Activated naive CD4-positive, alpha-beta T cell treated with anti-CD3 and anti-CD28 coated beads for 36 hours (primary cell): ENCODE measurements at regions not wholly inside any gene's neighbourhood (a gene's known extent, or its start where the extent isn't known, plus 50 kb on each side); places are given as distances from the start of the nearest gene placed in this dataset.

Experiments used
- CTCF ChIA-PET: fragments of 350-600 bp; sonication (Branson Sonifier 250); formaldehyde crosslinking; loops from one replicate; lab custom pipeline; 2021; ENCODE audit warnings: antibody characterized with exemption; lab: Charles Lee
- DNase-seq: peaks from one replicate; pipeline ENCODE4 v3.0.0-alpha.2; 2020
- H3K27ac Mint-ChIP-seq: one replicate; pipeline ENCODE4 v1.8.0; 2021; ENCODE audit warnings: mild to moderate bottlenecking, mixed read lengths
- H3K27me3 Mint-ChIP-seq: one replicate; pipeline ENCODE4 v1.8.0; 2021; ENCODE audit warnings: low read depth, mixed read lengths
- H3K36me3 Mint-ChIP-seq: one replicate; pipeline ENCODE4 v1.8.0; 2021; ENCODE audit warnings: low read depth, mixed read lengths
- H3K4me1 Mint-ChIP-seq: one replicate; pipeline ENCODE4 v1.8.0; 2021; ENCODE audit warnings: low read depth, mixed read lengths
- H3K4me3 Mint-ChIP-seq: one replicate; pipeline ENCODE4 v1.8.0; 2021; ENCODE audit warnings: mild to moderate bottlenecking, moderate library complexity, mixed read lengths
- H3K9me3 Mint-ChIP-seq: one replicate; pipeline ENCODE4 v1.8.0; 2021; ENCODE audit warnings: mixed read lengths
- intact Hi-C: fragments of 100-400 bp; cut with micrococcal nuclease; formaldehyde crosslinking; loops from one replicate; pipeline ENCODE4 v1.15.1; 2023

DNA sequence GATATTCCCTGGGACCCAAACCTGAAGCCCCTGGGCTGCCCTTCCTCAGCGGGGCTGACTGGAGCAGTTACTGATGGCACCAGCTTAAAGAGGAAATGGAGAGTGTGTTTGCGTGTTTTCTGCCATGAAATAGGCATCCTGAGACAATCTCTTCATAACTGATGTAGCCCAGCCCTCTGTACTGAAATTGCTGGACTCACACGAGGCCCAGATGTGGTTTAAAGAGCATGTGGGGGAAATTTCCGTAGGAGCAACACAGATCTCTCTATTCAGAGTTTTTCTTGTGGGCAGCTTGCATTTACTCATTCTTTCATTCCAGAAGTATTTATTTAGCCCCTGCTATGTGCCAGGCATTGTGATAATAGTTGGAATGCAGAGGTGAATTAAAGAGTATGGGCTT is 782.1 kb upstream of the TBX3 start:
- no peak for DNase-seq
- H3K4me3 Mint-ChIP-seq: no peak overlapping the region
- H3K27me3 Mint-ChIP-seq: no peaks in the 10 kb centered on the region
- no peaks in the 10 kb centered on the region for H3K36me3 Mint-ChIP-seq
- CTCF ChIA-PET: no interaction called here
- no peak overlapping the region for H3K27ac Mint-ChIP-seq
- intact Hi-C loops: no loop called here
- peaks cover 4% of the 10 kb centered on the region for H3K9me3 Mint-ChIP-seq
- no peaks in the 10 kb centered on the region for H3K4me1 Mint-ChIP-seq

DNA sequence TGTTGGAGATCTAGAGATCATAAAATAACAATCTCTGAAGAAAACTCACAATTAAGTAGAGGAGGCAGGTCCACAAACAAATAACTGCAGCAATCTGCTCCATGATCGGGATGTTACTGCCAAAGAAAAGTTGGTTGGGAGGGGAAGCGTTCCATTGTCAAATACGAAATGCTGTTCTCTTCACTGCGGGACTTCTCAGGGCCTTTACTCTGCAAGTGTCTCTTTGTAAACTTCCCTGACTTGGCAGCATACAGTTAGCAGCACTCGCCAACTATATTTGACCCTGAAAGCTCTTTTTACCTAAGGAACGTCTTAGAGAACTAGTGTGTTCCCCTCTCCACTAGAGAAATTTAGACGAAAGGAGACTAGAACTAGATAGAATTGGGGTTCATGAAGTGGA is 780.7 kb upstream of the TBX3 start:
- DNase-seq: no peak
- peaks cover 4% of the 10 kb centered on the region for H3K9me3 Mint-ChIP-seq
- intact Hi-C loops: no loop called here
- H3K27me3 Mint-ChIP-seq: no peaks in the 10 kb centered on the region
- H3K36me3 Mint-ChIP-seq: no peaks in the 10 kb centered on the region
- CTCF ChIA-PET: interaction anchor here (0.6 kb wide), 1 partner anchor 515 kb away, joined by 3 read pairs; no protein-coding TSS in a partner anchor
- no peaks in the 10 kb centered on the region for H3K4me1 Mint-ChIP-seq
- H3K27ac Mint-ChIP-seq: no peak overlapping the region
- H3K4me3 Mint-ChIP-seq: no peak overlapping the region

DNA sequence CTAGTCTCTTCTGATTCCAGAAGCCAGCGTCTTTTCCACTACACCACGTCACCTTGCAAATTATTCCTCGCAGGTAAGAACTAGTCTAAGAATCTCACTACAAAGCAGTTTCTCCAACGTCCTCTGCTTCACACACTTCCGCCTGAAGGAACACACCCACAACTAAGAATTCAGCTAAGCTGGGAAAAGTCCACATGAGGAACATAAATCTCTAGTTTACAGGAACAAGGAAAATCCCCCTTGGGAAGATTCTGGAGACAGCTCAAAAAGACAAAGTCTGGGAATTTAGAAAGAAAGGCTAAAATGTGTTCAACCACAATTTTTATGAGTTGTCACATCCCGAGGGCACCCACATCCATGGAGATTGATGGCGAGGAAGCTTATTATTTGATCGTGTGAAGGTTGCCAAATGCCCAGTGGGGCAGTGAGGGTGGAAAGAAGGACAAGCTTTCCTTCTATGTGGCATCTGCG is 780.2 kb upstream of the TBX3 start:
- intact Hi-C loops: no loop called here
- Mint-ChIP-seq H3K27ac (no peak overlapping the region), H3K36me3 (no peaks in the 10 kb centered on the region), H3K4me3 (no peak overlapping the region), H3K27me3 (no peaks in the 10 kb centered on the region), H3K4me1 (no peaks in the 10 kb centered on the region), H3K9me3 (peaks cover 4% of the 10 kb centered on the region)
- CTCF ChIA-PET: interaction anchor here (0.6 kb wide), 1 partner anchor 514 kb away, joined by 3 read pairs; no protein-coding TSS in a partner anchor
- no peak for DNase-seq

DNA sequence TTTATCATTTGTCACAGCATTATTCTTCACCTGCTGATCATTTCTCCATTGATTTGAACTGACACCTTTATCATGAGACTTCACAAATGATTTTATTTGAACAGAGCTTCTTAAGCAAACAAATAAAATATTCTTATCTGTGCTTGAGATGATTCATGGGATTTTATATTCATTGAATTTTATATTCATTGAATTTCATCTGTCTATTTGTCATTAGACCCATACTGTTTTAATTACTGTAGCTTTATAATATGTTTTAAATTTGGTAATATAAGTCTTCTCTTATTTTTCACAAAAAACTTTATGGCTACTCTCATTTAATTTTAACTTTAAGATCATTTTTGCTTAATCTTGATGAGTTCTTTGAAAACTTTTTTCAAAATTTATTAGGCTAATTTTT is 777.4 kb upstream of the TBX3 start:
- no peak overlapping the region for H3K27ac Mint-ChIP-seq
- no peaks in the 10 kb centered on the region for H3K36me3 Mint-ChIP-seq
- H3K9me3 Mint-ChIP-seq: peaks cover 7% of the 10 kb centered on the region
- no peaks in the 10 kb centered on the region for H3K27me3 Mint-ChIP-seq
- no peak overlapping the region for H3K4me3 Mint-ChIP-seq
- H3K4me1 Mint-ChIP-seq: no peaks in the 10 kb centered on the region
- DNase-seq: no peak
- intact Hi-C loops: no loop called here
- CTCF ChIA-PET: no interaction called here

DNA sequence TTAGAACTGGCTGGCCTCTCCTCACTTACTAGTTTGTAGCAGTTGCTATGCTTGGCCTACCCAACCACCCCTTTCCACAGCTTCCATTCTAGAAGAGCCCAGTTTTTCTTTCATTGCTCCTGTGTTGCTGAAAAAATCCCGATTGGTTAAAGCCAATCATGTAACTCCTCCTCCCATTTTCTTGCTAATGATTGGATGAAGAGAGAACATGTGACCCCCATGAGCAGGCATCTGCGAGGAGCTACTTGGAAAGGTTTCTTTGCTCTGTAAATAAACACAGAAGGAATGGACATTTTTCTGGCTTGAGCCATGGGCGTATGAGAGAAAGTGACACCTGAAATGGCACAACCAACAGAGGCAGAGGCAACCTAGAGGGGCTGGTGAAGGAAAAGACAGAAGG is 773.8 kb upstream of the TBX3 start:
- no peak for DNase-seq
- no peaks in the 10 kb centered on the region for H3K36me3 Mint-ChIP-seq
- H3K4me1 Mint-ChIP-seq: no peaks in the 10 kb centered on the region
- CTCF ChIA-PET: no interaction called here
- H3K4me3 Mint-ChIP-seq: no peak overlapping the region
- H3K27me3 Mint-ChIP-seq: peaks cover 7% of the 10 kb centered on the region
- H3K9me3 Mint-ChIP-seq: peaks cover 7% of the 10 kb centered on the region
- no peak overlapping the region for H3K27ac Mint-ChIP-seq
- intact Hi-C loops: no loop called here

DNA sequence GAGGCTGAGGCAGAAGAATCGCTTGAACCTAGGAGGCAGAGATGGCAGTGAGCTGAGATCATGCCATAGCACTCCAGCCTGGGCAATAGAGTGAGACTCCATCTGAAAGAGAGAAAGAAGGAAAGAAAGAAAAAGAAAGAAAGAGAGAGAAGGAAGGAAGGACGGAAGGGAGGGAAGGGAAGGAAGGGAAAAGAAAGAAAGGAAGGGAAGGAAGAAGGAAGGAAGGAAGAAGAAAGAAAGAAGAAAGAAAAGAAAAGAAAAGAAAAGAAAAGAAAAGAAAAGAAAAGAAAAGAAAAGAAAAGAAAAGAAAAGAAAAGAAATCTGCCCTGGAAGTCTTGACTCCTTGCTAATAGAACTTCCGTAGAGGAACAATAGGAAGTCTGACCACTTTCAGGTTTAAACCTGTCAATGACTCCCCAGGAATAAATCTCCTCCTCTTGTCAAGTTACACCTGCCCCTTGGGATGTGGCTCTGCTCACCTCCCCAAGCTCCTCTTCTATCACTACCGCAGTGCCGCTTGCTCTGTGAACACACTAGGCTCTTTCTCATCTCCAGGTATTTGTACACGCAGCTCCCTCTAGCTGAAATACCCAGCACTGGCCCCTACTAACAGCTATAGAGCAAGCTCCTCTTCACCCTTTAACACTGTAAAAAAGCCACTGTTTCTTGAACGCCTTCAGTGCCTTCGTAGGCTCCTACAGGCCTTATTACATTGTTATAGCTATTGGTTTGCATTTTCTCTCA is 773.1 kb upstream of the TBX3 start:
- CTCF ChIA-PET: interaction anchor here (0.6 to 0.7 kb wide), 2 partner anchors 203 to 484 kb away, joined by 3 to 4 read pairs; no protein-coding TSS in a partner anchor
- Mint-ChIP-seq H3K36me3 (no peaks in the 10 kb centered on the region), H3K4me3 (no peak overlapping the region), H3K27ac (no peak overlapping the region), H3K4me1 (peaks cover 4% of the 10 kb centered on the region), H3K27me3 (peaks cover 14% of the 10 kb centered on the region), H3K9me3 (peaks cover 7% of the 10 kb centered on the region)
- intact Hi-C loops: no loop called here
- DNase-seq: no peak

DNA sequence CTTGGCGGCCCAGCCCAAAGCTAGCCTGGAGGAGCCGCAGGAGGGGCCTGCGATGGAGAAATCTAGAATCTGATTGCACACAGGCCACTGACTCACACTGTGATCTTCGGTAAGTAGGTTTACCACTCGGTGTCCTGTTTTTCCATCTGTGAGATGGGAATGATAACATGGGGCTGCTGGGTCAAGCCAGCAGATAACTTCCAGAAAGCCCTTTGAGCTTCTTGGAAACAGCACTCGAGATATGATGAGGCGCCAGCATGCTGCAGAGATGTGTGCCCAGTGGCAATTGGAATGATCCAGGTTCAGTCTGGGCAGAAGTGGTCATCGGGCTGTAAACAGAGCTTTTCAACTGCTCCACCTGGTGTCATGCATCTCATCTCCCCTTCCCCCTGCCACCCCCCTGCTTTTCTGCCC is 771.3 kb upstream of the TBX3 start:
- CTCF ChIA-PET: interaction anchor here (0.7 kb wide), 1 partner anchor 123 kb away, joined by 4 read pairs; no protein-coding TSS in a partner anchor
- Mint-ChIP-seq H3K4me1 (peaks cover 8% of the 10 kb centered on the region), H3K9me3 (peaks cover 4% of the 10 kb centered on the region), H3K4me3 (no peak overlapping the region), H3K27ac (no peak overlapping the region), H3K27me3 (peaks cover 23% of the 10 kb centered on the region), H3K36me3 (no peaks in the 10 kb centered on the region)
- no peak for DNase-seq
- intact Hi-C loops: no loop called here

DNA sequence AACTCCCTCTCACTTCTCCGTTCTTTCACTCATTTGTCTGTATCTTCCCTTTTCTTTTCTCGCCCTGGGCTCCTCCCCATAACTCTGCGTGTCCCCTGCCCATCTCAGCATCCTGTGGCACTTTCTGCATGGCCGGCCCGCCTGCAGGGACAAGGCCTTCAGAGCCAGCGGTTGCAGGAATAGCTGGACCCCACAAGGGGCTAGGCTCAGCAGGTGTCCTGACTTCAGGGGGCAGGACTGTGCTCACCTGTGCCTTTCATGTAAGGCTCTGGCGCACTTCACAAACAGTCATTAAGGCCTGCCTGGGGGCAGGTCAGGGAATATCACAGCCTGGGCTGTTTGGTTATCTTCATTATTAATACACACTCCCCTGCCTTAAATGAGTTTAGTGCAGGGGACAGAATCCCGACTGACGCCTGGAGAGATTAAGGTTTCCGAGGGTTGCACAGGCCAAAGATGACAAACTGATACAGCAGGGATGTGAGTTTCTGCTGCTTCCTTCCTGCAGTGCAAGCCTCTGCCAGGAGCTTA is 768.8 kb upstream of the TBX3 start:
- Mint-ChIP-seq H3K27me3 (peaks cover 29% of the 10 kb centered on the region), H3K36me3 (no peaks in the 10 kb centered on the region), H3K9me3 (peaks cover 4% of the 10 kb centered on the region), H3K4me3 (no peak overlapping the region), H3K4me1 (peaks cover 8% of the 10 kb centered on the region), H3K27ac (no peak overlapping the region)
- intact Hi-C loops: no loop called here
- DNase-seq: no peak
- CTCF ChIA-PET: no interaction called here

DNA sequence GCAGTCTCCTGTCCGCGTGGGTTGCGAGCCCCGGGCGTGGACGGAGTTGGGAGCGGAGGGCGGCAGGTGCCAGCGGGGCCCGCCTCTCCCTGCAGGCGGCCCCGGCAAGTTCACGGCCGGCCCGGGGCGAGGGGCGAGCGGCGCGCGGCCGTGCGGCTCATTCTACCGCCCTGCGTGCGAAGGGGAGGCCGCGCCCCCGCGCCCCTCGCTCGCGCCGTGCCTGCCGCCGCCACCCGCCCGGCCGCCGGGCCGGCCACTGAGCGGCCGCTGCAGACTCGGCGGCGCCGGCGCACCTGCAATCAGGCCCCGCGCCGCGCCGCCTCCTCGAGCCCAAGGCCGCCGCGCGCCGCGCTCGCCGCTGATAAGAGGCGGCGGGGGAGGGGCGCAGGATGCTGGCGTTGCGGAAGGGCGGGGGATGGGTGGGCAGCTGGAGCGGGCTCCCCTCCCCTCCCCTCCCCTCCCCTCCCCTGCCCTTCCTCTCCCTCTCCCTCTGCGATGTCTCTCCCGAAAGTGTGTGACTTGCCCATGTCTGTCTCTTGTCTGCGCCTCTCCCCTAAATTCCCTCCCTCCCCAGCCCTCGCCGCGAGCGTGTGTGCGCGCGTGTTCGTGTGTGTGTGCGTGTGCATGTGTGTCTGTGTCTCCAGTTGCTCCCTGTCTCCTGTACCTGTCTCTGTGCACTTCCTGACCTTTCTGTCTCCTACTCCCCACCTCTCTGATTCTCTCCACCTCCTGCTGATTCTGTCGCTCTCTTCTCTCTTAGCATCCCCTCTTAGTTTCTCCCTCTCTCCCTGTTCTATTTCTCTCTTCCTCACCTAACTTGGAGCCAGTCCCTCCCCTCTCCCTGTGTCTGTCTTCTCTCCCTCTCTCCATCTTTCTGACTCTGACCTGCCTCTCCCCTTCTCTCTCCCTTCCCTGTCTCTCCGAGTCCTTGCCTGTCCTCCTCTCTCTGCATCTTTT is 768.1 kb upstream of the TBX3 start:
- no peak overlapping the region for H3K4me3 Mint-ChIP-seq
- peaks cover 8% of the 10 kb centered on the region for H3K4me1 Mint-ChIP-seq
- peaks cover 29% of the 10 kb centered on the region for H3K27me3 Mint-ChIP-seq
- H3K9me3 Mint-ChIP-seq: no peaks in the 10 kb centered on the region
- DNase-seq: no peak
- no peaks in the 10 kb centered on the region for H3K36me3 Mint-ChIP-seq
- H3K27ac Mint-ChIP-seq: no peak overlapping the region
- intact Hi-C loops: no loop called here
- CTCF ChIA-PET: no interaction called here

DNA sequence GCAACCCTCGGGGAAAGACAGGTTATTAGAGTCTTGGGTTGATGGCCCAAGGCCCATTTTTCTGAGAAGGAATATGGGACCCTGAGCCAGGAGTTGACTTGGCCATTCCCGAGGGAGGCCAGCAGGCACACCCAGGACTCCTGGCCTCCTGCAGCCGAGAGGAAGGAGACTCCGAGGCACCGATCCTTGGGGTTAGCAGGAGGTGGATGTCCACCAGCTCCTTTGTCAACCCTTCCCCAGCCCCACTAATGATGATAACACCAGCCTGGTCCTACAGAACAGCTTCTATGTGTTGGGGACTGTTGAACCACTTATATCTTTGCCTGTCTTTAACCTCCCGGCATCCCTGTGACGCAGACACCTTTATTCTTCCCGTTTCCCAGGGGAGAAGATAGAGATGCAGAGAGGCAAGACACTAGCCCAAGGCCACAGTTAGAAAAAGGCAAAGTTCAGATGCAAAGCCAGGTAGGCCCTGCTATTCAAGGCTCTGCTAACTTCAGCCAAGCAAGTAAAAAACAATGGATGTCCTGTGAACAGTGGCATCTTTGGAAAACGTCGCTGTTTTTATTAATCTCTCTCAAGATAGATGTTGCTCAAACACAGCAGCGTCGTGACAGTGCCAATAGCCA is 767.3 kb upstream of the TBX3 start:
- H3K27me3 Mint-ChIP-seq: peaks cover 29% of the 10 kb centered on the region
- H3K27ac Mint-ChIP-seq: no peak overlapping the region
- H3K4me1 Mint-ChIP-seq: peaks cover 8% of the 10 kb centered on the region
- intact Hi-C loops: no loop called here
- H3K9me3 Mint-ChIP-seq: no peaks in the 10 kb centered on the region
- DNase-seq: no peak
- no peak overlapping the region for H3K4me3 Mint-ChIP-seq
- H3K36me3 Mint-ChIP-seq: no peaks in the 10 kb centered on the region
- CTCF ChIA-PET: no interaction called here

DNA sequence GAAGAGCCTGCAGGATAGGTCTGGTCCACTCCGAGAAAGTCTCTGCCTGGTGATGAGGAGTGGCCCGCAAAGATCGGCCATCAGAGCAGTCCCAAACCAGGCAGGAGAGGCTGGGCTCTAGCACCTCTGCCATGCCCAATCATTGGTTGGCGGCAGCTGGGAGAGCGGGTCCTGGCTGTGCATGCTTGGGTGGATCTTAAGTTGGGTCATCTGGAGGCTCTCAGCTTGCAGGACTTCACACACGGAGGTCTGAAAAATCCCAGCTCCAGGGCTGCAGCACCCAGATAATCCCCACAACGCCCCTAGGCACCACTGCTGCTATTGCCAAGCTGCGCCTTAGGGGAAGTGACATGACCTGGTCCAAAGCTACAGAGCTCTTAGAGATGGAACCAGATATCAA is 766.7 kb upstream of the TBX3 start:
- CTCF ChIA-PET: no interaction called here
- H3K9me3 Mint-ChIP-seq: no peaks in the 10 kb centered on the region
- H3K36me3 Mint-ChIP-seq: no peaks in the 10 kb centered on the region
- no peak overlapping the region for H3K27ac Mint-ChIP-seq
- peaks cover 8% of the 10 kb centered on the region for H3K4me1 Mint-ChIP-seq
- no peak overlapping the region for H3K4me3 Mint-ChIP-seq
- H3K27me3 Mint-ChIP-seq: peaks cover 29% of the 10 kb centered on the region
- intact Hi-C loops: no loop called here
- DNase-seq: no peak

DNA sequence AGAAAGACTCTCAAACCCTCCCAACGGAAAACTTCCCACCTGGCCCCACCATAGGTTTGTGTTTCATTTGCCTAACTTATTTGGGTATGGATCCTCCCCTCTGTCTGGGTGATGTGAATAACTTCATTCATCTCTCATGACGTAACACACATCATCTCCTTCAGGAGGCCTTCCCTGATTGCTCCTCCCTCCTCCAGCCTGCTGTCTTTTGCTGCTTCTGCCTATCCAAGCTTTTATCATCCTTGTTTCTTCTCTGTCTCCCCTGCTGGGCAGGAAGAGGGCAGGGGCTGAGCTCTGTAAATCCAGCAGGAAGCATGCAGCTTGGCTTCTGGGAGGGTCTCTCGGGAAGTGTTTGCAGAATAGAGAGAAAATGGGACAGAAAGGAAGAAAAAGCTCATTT is 766.0 kb upstream of the TBX3 start:
- CTCF ChIA-PET: no interaction called here
- Mint-ChIP-seq H3K9me3 (no peaks in the 10 kb centered on the region), H3K27ac (no peak overlapping the region), H3K27me3 (peaks cover 29% of the 10 kb centered on the region), H3K4me1 (peaks cover 8% of the 10 kb centered on the region), H3K36me3 (no peaks in the 10 kb centered on the region), H3K4me3 (no peak overlapping the region)
- intact Hi-C loops: no loop called here
- no peak for DNase-seq
